GM12892 (cell line): ENCODE measurements at regions not wholly inside any gene's neighbourhood (a gene's known extent, or its start where the extent isn't known, plus 50 kb on each side); places are given as distances from the start of the nearest gene placed in this dataset.

Experiments
- POLR2A ChIP-seq: IDR thresholded peaks from 2 replicates; pipeline ENCODE4 v1.6.1; 2011; ENCODE audit warnings: low read depth, low read length, control low read depth
- TAF1 ChIP-seq: IDR thresholded peaks from 2 replicates; pipeline ENCODE4 v1.6.1; 2011; ENCODE audit warnings: low read depth, mild to moderate bottlenecking, control low read depth, low read length, borderline replicate concordance

DNA sequence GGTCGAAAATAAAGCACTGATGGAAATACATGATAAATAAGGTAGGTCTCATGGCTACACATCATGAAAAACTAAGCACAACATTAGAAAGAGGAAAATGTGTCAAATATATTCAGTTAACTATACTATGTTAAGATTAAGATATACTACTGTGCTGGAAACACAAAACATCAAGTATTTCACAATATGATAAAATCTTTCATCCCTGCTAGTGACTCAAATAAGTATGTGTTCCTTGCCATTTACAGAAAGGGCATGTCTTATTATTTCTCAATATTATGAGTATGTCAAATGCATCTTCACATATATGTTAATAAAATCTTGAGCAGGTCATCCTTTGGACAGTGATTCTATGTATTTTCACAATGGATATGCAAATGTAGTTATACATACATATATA lies 1260.1 kb upstream of the ADGRL2 start:
- TF ChIP-seq POLR2A, result no peak
- no peak for TF ChIP-seq TAF1
